ENCODE measurements at regions not wholly inside any gene's neighbourhood (a gene's known extent, or its start where the extent isn't known, plus 50 kb on each side); places are given as distances from the start of the nearest gene placed in this dataset.

DNA sequence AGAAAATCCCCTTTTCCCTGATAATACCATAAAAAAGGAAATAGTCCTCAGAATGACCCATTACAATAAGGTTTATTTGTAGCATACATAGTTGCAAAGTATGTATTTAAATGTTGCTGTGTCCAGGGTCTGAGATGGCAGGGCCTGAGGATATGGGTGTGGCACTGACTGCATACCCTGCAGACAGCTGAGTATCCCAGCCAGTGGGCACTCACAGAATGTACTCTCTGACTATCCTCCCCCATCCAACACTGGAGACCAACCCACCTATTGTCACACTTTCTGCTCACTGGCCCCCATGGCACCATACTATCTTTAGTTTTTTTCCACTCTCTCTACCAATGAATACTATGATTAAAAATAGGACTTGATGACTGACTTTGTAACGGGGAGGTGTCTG, 215.8 kb upstream of the FOXA2 start:
- Histone ChIP-seq H3K27me3 (ENCODE audit: insufficient read depth, low read length) (no peaks in the 10 kb centered on the region), H3T11ph (ENCODE audit: low read length) (no peak overlapping the region), H4K91ac (ENCODE audit: insufficient read length, low read depth, low read length) (no peak overlapping the region), H2BK15ac (ENCODE audit: low read depth, low read length) (no peak overlapping the region), H3K23ac (ENCODE audit: insufficient read length, low read depth, low read length) (no peak overlapping the region), H4K5ac (ENCODE audit: insufficient read length, low read depth, low read length) (no peak overlapping the region), H2BK12ac (ENCODE audit: insufficient read length, low read depth, low read length) (no peak overlapping the region), H2AK5ac (ENCODE audit: insufficient read length, low read length) (no peak overlapping the region), H3K79me2 (ENCODE audit: insufficient read depth, low read length) (no peaks in the 10 kb centered on the region), H2BK5ac (ENCODE audit: insufficient read length, low read length) (no peak overlapping the region), H3K14ac (ENCODE audit: insufficient read depth, low read length) (no peak overlapping the region), H3K79me1 (ENCODE audit: insufficient read depth, low read depth, low read length, poor library complexity, severe bottlenecking) (no peaks in the 10 kb centered on the region), H3K23me2 (ENCODE audit: insufficient read length, low read depth, low read length, poor library complexity, severe bottlenecking) (no peaks in the 10 kb centered on the region), H3K56ac (ENCODE audit: insufficient read length, low read depth, low read length) (no peak overlapping the region), H4K8ac (replicated peaks; ENCODE audit: insufficient read length, low read depth, low read length) (no peak overlapping the region), H3K18ac (ENCODE audit: insufficient read length, low read depth, low read length) (no peak overlapping the region), H3K27ac (ENCODE audit: insufficient read length, low read depth, low read length) (no peak overlapping the region), H3K4ac (ENCODE audit: low read depth, low read length) (no peak overlapping the region), H3K9me3 (ENCODE audit: control insufficient read depth, low read depth, low read length) (no peaks in the 10 kb centered on the region), H3K4me2 (ENCODE audit: insufficient read depth, insufficient read length, low read length) (no peak overlapping the region), H3K4me1 (ENCODE audit: insufficient read depth, low read length) (peaks cover 5% of the 10 kb centered on the region; the same call in 1 of the 2 replicates), H2BK120ac (ENCODE audit: low read depth, low read length, poor library complexity, severe bottlenecking) (no peak overlapping the region), H4K20me1 (ENCODE audit: control insufficient read depth, insufficient read depth, insufficient read length) (no peaks in the 10 kb centered on the region), H2BK20ac (ENCODE audit: low read depth, low read length, poor library complexity, severe bottlenecking) (no peak overlapping the region), H2AFZ (ENCODE audit: low read length) (no peak overlapping the region), H3K9ac (ENCODE audit: extremely low read depth, insufficient read length, low read length) (no peak overlapping the region)
- H3K36me3 Mint-ChIP-seq (ENCODE audit: insufficient read depth in 1 of 3, low read depth in 3 of 3), result no peaks in the 10 kb centered on the region; a peak in 1 of 7 replicates
- no peak for DNase-seq
- H3K27ac Mint-ChIP-seq, result no peak overlapping the region
- H3K4me1 Mint-ChIP-seq, result peaks cover 22 to 25% of the 10 kb centered on the region in 2 experiments
- H3K9me3 Mint-ChIP-seq, result no peaks in the 10 kb centered on the region
- H3K4me3 Mint-ChIP-seq, result no peak overlapping the region
- TF ChIP-seq CTCF (conservative IDR thresholded peaks at IDR 0.05), result no peak
- H3K27me3 Mint-ChIP-seq (ENCODE audit: low read depth), result peaks cover 9% of the 10 kb centered on the region
- WGBS (ENCODE audit: extremely low coverage, insufficient read length, low lambda C conversion rate), result no CpG with 5 or more reads among the region's 1 CpG
